ENCODE measurements at regions not wholly inside any gene's neighbourhood (a gene's known extent, or its start where the extent isn't known, plus 50 kb on each side); places are given as distances from the start of the nearest gene placed in this dataset.
"Not testable (repeated sequence)": the region's sequence is repeated elsewhere in the genome, so short reads cannot be mapped to it uniquely, and the experiment has no call there.

DNA sequence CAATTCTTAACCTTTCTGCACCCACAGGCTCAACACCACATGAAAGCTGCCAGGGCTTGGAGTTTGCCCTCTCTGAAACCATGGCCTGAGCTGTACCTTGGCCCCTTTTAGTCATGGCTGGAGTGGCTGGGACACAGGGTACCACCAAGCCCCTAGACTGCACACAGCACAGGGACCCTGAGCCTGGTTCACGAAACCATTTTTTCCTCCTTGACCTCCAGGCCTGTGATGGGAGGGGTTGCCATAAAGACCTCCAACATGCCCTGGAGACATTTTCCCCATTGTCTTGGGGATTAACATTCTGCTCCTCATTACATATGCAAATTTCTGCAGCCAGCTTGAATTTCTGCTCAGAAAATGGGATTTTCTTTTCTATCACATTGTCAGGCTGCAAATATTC is 113.4 kb downstream of the XPNPEP1 start:
- DNase-seq (ENCODE audit: low spot score) = not testable (repeated sequence)

DNA sequence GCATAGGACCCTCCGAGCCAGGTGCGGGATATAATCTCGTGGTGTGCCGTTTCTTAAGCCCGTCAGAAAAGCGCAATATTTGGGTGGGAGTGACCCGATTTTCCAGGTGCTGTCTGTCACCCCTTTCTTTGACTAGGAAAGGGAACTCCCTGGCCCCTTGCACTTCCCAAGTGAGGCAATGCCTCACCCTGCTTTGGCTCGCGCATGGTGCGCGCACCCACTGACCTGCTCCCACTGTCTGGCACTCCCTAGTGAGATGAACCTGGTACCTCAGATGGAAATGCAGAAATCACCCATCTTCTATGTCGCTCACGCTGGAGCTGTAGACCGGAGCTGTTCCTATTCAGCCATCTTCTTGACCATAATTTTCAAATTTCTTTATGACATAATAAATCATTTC is 122.1 kb downstream of the XPNPEP1 start:
- DNase-seq (ENCODE audit: low spot score) = not testable (repeated sequence)

DNA sequence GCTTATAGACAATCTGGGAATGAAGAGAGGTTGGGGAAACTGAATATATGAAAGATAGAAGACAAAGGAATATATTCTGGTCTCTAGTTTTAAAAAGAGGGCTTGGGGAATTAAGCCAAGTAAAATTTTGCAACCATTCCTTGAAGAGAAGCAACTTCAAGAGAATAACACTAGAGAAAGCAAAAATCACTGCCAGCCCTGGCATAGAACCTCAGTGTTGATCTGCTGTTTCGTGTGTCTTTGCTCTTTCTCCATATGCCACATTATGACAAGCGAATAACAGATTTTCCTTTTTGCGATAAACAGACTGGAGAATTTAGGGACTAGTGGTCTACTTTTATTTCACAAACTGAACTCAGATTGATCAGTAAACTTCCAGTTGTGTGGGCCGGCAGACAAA is 132.7 kb downstream of the XPNPEP1 start:
- DNase-seq (ENCODE audit: low spot score) = no peak

DNA sequence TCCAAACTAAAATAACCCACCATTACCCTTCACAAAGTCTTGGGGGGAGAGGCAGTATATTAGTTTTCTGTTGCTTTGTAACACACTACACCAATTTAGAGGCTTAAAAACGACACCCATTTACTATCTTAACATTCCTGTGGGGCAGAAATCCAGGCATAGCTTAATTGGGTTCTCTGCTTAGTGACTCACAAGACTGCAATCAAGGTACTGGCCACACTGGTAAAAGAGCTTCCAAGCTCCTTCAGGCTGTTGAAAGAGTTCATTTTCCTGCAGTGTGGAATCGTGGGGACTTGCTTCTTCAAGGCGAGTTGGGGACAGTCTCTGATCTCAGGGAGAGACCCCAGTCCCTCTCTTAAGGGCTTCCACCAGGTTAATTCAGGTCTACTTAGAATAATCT is 139.1 kb downstream of the XPNPEP1 start:
- DNase-seq (ENCODE audit: low spot score) = no peak

DNA sequence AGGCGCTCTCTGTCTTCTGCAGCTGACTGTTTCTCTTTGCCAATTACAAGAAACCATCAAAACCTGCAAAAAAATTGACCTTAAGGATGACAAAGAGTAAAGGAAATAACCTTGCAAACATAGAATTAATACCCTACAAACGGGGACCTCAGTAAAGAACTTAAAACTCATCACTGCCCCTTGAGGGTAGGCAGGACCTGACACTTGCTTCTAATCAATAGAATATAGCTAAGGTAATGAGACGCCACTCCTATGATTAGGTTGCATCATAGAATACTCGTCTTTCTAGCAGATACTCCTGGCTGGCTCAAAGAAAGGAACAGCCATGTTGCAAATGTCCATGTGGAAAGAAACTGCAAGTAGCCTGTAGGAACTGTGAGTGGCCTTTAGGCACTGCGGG is 140.0 kb downstream of the XPNPEP1 start:
- no peak for DNase-seq (ENCODE audit: low spot score)

DNA sequence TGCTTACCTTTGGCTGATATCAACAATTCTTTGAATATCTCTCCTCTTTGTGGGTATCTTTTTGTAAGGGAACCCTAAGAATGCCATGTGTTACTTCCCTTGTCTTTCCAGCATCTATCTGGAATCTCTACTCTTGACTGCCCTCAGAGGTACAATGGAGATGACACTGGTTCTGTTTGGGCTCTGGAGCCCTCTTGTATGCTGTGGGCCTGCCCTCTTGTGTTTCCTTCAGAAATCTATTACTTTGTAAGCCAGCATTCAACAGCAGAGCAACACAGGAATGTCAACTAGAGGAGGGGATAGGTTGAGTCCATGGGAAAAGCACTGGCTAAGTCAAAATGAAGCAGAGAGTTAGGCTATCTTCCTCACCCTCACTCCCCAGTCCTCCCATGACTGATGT is 142.3 kb downstream of the XPNPEP1 start:
- no peak for DNase-seq (ENCODE audit: low spot score)

DNA sequence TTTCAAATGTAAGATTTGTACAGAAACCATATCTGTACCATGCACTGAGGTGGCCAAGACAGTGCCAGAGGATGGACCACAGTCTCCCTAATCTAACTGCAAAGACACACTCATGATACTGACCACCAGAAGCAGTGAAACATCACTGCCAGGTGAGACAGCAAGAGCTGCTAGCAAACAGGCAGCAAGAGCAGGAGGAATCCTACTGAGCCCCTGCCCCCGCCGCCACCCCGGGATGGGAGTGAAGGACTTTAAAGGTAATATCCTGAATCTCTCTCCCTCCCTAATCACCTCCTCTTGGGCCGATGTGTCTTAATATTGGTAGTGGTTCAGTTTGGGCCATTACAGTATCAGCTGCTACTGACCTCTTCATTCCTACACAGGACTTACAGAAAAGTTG is 144.3 kb downstream of the XPNPEP1 start:
- no peak for DNase-seq (ENCODE audit: low spot score)

- DNase-seq (ENCODE audit: low spot score) = no peak
Measured at GRCh38 chr10:109774121-109774440, 149.2 kb downstream of the XPNPEP1 start.

DNA sequence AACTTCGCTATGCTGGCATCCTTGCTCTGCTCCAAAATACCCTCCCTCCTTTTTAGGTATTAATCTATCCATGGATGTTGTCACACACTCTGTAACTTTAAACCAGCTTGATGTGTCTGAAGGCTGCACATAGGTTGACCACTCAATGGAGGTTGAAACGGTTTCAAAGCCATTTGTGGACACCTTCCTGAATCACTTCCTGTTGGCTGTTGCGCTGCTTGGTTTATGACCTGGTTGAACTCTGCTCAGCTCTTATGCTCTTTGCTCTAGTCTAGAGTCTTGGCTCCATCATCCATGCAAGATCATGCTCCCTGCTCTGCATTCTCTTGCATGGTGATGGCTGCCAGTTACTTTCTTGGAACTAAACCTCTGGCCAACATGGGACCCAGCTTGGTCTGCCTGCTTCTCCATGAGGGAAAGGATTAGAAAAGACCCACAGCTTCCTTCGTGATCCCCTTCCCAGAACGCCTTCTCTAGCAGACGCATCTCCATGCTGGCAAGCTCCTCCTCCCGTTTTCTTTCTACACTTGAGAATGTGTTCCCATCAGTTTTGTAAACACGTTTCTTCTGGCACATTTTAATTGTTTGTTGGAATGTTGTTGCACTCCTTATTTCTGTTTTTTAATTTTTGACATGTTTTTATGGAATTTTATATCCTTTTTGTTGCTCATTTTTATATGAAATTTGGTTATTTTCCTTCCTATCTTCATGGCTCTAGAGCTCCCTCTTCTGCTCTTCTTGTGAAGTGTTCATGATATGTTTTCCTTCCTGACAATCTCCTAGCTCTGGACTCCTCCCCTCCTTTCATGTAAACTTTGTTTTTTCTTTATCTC is 149.8 kb downstream of the XPNPEP1 start:
- DNase-seq (ENCODE audit: low spot score) = no peak

GRCh38 chr10:109770663-109771062 is 152.6 kb downstream of the XPNPEP1 start:
- no peak for DNase-seq (ENCODE audit: low spot score)

DNA sequence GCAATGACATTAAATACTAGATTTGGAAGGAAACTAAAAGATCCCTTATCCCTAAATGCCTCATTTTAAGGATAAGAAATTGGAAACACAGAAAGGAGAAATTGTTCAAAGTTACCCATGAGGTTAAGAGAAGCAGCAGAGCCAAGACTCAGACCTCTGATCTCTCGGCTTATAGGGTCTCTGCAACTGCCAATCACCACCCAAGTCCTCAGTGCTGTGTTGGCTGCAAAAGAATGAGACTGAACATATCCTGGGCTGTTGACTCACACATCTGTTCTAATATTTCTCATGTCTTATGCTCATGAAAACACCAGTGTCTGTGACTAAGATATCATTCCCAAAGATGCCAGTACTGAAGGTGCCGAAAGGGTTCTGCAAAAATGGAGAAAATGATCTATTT is 153.3 kb downstream of the XPNPEP1 start:
- DNase-seq (ENCODE audit: low spot score) = no peak

DNA sequence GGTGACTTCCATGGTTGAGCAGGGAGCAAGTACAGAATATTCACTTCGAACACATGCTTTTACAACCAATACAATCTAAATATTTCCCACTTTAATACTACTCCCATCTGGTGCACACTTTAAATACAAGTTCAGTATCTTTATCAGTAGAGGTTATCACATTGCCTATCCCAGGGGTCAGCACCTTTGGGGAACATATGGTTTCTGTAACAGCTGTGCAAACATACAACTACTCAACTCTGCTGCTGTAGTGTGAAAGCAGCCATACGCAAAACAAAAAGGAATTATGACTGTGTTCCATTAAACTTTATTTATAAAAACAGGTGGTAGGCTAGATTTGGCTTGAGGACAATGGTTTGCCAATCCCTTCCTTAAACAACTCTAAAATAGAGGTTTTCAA is 157.5 kb downstream of the XPNPEP1 start:
- DNase-seq (ENCODE audit: low spot score) = no peak

DNA sequence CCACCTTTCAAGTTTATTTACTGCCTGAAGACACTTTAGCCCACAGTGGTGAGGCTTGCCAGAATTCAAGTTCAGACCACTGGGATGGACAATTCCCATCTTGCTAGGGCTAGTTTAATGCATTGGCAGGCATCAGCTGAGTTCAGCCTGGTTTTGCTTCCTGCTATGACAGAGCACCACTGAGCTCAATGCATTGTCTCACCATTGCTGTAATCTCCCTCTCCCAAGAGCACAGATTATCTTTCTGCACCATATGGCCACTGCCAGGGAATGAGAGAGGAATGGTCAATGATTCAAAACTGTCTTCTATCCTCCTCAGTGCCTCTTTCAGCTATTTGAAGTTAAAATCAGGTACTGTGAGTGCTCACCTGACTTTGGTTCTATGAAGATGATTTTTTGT is 160.8 kb downstream of the XPNPEP1 start:
- DNase-seq (ENCODE audit: low spot score) = no peak

GRCh38 chr10:109757670-109758069 is 165.6 kb downstream of the XPNPEP1 start:
- DNase-seq (ENCODE audit: low spot score) = not testable (repeated sequence)

DNA sequence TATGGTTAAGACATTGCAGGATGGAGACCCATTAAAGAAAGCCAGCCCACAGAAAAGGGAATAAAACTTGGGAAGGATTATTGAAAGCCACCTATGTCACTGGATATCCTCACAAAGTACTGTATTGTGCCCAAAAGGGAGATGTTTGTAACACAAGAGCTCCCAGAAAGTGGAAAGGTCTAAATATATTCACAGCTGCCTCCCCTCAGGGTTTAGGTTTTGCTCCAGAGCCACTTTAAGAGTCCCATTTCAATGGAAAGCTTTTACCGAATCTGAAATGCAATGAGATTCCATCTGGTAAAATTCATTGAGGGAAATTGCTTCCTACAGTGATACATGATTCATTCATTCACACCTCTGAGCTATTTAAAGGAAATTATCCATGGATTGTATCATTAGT is 176.4 kb downstream of the XPNPEP1 start:
- no peak for DNase-seq (ENCODE audit: low spot score)

DNA sequence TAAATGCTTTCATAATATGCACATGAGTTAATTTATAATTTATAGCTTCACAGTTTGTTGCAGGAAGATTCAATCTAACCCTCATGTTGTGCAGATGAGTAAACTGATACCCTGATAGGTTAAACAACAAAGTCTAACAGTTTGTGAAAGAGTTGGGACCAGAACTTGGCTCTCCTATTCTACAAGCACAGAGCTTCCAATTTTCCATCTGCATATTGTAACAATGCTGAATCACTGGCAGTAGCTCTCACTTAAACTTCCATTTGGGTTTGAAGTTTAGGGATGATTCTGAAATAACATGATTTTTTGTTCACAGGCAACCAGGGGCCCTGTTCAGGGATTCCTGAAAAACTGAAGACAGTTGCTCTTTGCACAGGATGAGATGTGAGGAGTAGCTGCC is 179.3 kb downstream of the XPNPEP1 start:
- DNase-seq (ENCODE audit: low spot score) = no peak

DNA sequence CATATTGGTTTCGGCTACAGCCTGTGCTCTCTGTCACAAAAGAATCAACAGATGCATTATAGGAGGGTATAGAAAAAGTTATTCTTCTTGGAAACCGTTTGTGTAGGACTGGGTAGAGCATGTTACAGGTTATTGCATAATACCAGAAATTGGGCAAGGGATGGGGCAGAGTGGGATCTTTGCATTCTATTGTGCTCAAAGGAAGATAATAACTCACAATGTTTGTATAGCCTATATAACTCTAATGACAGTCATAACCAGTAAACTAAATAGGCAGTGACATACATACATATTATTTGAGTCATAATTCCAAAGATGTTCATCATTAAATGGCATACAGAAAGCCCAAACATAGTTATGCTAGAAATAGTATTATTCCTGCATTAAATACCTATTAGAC is 179.7 kb downstream of the XPNPEP1 start:
- no peak for DNase-seq (ENCODE audit: low spot score)

- no peak for DNase-seq (ENCODE audit: low spot score)
Measured at GRCh38 chr10:109743146-109743545, 180.2 kb downstream of the XPNPEP1 start.

DNA sequence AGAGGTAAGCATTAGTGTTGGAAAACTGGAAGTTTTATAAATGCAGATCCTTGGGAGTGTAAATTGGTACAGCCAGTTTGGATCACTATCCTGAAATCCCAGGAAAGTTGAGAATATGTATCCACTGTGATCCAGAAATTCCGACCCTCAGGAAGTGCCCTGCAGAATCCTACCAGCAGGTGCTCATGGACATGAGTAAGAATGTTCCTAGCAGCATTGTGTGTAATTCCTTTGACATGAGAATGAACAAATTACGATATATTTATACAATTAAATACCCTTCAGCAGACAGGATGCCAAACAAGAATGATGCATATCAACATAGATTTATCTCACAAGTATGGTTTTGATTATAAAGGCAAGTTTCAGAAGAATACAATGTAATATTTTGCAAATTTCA is 181.6 kb downstream of the XPNPEP1 start:
- DNase-seq (ENCODE audit: low spot score) = no peak

GRCh38 chr10:109740436-109740835 is 182.9 kb downstream of the XPNPEP1 start:
- peak; percentile 5 for DNase-seq (ENCODE audit: low spot score)

DNA sequence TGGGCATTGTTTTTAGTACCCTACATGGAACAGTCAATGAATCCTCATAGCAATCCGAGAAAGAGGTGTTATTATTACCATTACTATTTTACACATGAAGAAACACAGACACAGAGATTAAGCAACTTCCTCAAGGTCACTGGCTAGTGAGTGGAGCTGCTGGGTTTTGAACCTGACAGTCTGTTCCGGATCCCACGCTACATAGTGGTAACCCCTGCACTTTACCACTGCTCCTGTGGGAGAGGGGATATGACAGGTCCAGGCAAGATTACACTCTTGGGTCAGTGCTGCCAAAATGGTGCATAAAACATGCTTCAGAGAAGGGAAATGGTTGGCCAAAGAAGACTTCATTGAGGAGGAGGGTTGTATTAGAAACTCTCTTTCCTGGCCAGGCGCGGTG is 185.7 kb downstream of the XPNPEP1 start:
- DNase-seq (ENCODE audit: low spot score) = no peak

DNA sequence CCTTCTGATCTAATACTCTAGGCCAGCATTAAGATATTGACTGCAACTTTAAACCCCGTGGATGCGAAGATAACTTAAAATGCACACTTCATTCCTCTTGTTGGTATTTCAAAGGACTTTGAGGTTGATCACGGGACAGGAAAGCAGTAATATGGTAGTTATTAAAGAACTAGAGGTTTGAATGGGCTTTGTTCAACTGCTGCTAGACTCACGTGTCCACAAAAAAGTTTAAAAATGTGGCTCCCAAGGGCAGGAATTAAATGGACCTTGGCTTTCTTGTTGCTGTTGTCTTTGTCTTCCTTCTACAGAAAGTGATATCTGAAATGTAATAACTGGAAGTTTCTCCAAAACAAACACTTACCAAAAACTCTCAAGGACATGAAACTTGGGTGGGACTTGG is 186.3 kb downstream of the XPNPEP1 start:
- DNase-seq (ENCODE audit: low spot score) = no peak

- no peak for DNase-seq (ENCODE audit: low spot score)
Measured at GRCh38 chr10:109735776-109736175, 187.5 kb downstream of the XPNPEP1 start.

DNA sequence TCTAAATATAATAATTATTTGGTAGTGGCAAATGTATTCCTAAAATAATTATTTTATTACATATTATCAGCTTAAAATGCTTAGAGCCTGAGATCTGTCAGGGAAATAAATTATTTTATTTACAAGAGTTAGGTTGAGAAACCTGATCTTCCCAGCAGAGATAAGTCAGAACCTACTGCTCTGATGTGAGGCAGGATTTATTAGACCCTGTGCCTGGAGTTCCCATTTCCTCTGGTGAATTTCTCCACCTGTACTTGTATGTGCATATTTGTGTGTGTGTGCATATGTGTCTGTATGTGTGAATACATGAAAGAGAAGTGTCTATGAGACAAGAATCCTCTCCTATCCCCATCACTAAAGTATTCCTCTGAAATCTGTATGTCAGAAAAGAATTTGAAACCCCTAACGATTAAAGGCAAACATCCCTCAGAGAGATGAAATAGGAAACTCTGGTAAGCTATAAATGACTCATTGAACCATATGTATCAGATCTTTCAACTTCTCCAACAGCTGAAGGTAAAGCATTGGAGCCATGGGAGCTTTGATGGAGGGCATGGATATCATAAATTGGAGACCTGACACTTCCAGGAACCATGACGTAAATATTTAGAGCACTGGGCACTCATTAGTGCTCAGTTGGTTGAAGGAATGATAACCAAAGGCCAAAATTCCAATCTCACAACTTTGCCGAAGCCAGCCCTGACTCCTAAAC is 190.9 kb downstream of the XPNPEP1 start:
- no peak for DNase-seq (ENCODE audit: low spot score)
